Activated CD8-positive, alpha-beta T cell treated with anti-CD3 and anti-CD28 coated beads for 36 hours (primary cell): ENCODE measurements at regions not wholly inside any gene's neighbourhood (a gene's known extent, or its start where the extent isn't known, plus 50 kb on each side); places are given as distances from the start of the nearest gene placed in this dataset.

Source experiments
- ATAC-seq: fragments of 200-7000 bp; cut with Tn5 transposase; one replicate; pipeline ENCODE4 v1.10.0; 2021; ENCODE audit warnings: mild to moderate bottlenecking, moderate library complexity
- CTCF ChIA-PET: fragments of 350-600 bp; sonication (Branson Sonifier 250); formaldehyde crosslinking; loops from one replicate; lab custom pipeline; 2021; ENCODE audit warnings: antibody characterized with exemption; lab: Charles Lee
- POLR2A ChIA-PET: fragments of 350-600 bp; sonication (Branson Sonifier 250); formaldehyde crosslinking; loops from one replicate; lab custom pipeline; 2021; ENCODE audit warnings: antibody characterized with exemption; lab: Charles Lee
- DNase-seq: peaks from one replicate; pipeline ENCODE4 v3.0.0-alpha.2; 2020
- H3K27ac Mint-ChIP-seq: one replicate; pipeline ENCODE4 v1.8.0; 2021; ENCODE audit warnings: mild to moderate bottlenecking, mixed read lengths
- H3K27me3 Mint-ChIP-seq: one replicate; pipeline ENCODE4 v1.8.0; 2021; ENCODE audit warnings: mixed read lengths
- H3K36me3 Mint-ChIP-seq: one replicate; pipeline ENCODE4 v1.8.0; 2021; ENCODE audit warnings: low read depth, mixed read lengths
- H3K4me1 Mint-ChIP-seq: one replicate; pipeline ENCODE4 v1.8.0; 2021; ENCODE audit warnings: low read depth, mixed read lengths
- H3K4me3 Mint-ChIP-seq: one replicate; pipeline ENCODE4 v1.8.0; 2021; ENCODE audit warnings: mild to moderate bottlenecking, moderate library complexity, mixed read lengths
- H3K9me3 Mint-ChIP-seq: one replicate; pipeline ENCODE4 v1.8.0; 2021; ENCODE audit warnings: mixed read lengths
- CTCF ChIP-seq: fragments of 200-600 bp; IDR thresholded peaks from one replicate; pipeline ENCODE4 v1.8.0; 2022; ENCODE audit warnings: antibody characterized with exemption, mild to moderate bottlenecking
- intact Hi-C: fragments of 100-400 bp; cut with micrococcal nuclease; formaldehyde crosslinking; loops from one replicate; pipeline ENCODE4 v1.10.0; 2022

- CTCF ChIA-PET, result no interaction called here
- no peaks in the 10 kb centered on the region for H3K27me3 Mint-ChIP-seq
- no peak overlapping the region for H3K27ac Mint-ChIP-seq
- H3K36me3 Mint-ChIP-seq, result no peaks in the 10 kb centered on the region
- TF ChIP-seq CTCF, result no peak
- no peak for ATAC-seq
- no peak overlapping the region for H3K4me3 Mint-ChIP-seq
- intact Hi-C loops, result no loop called here
- no peaks in the 10 kb centered on the region for H3K4me1 Mint-ChIP-seq
- POLR2A ChIA-PET, result no interaction called here
- peaks cover 8% of the 10 kb centered on the region for H3K9me3 Mint-ChIP-seq
- DNase-seq, result no peak
Measured at GRCh38 chr18:39371996-39372395, 1806.4 kb upstream of the CELF4 start.

- Mint-ChIP-seq H3K9me3 (peaks cover 7% of the 10 kb centered on the region), H3K4me1 (no peaks in the 10 kb centered on the region), H3K27ac (no peak overlapping the region), H3K4me3 (no peak overlapping the region), H3K27me3 (no peaks in the 10 kb centered on the region), H3K36me3 (no peaks in the 10 kb centered on the region)
- ChIA-PET POLR2A (no interaction called here), CTCF (no interaction called here)
- ATAC-seq, result no peak
- TF ChIP-seq CTCF, result no peak
- intact Hi-C loops, result no loop called here
- DNase-seq, result no peak
Measured at GRCh38 chr18:39366656-39367055, 1801.1 kb upstream of the CELF4 start.

DNA sequence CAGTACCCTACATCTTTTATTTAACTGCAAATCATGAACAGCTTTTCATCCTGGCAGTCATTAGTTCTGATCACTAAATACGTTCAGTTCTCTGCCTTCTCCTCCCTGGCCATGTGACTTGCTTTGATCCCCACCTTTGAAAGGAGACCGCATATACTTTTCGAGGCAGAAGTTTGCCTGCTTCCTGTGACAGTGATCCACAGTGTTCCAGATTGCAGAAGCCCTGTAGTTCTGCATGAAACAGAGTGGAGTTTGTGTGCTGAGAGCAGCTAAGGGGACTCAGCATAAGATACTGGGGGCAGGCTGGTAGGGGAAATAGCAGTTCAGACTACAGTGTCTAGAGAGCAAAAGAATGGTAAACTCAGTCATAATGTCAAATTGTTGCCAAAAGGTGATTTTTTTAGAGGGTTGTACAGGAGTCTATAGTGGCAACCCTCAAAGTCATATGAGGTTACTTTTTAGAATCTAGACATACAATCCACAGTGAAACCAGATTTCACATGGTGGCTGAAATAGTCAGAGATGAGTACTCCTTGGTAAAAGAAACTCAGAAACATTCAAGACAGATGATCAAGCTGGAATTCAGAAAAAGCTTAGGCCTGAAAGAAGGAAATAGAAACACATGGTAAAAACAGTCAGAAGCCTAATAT lies 1800.4 kb upstream of the CELF4 start:
- ATAC-seq (no peak), DNase-seq (no peak)
- intact Hi-C loops, result no loop called here
- TF ChIP-seq CTCF, result no peak
- Mint-ChIP-seq H3K9me3 (peaks cover 3% of the 10 kb centered on the region), H3K4me1 (no peaks in the 10 kb centered on the region), H3K4me3 (no peak overlapping the region), H3K27ac (no peak overlapping the region), H3K27me3 (no peaks in the 10 kb centered on the region), H3K36me3 (no peaks in the 10 kb centered on the region)
- ChIA-PET POLR2A (no interaction called here), CTCF (no interaction called here)

DNA sequence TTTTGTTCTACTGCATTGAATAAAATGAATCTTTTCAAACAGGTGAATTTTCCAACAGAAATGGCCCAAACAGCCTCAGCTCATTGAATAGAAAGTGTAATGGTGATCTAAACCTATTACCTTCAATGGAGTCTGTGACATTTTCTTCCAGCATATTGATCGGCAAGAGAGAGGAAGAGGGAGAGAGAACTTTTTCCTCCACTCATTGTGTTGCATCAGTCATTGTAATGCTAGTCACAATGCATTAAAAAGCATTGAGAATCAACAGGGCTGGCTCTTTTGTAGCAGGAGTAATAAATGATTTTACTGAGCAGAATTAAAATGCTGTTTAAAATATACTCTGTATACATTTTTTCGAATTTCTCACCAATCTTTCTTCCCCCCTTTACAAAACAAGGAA lies 1794.5 kb upstream of the CELF4 start:
- H3K4me3 Mint-ChIP-seq, result no peak overlapping the region
- ChIA-PET POLR2A (no interaction called here), CTCF (no interaction called here)
- DNase-seq, result no peak
- no peaks in the 10 kb centered on the region for H3K4me1 Mint-ChIP-seq
- ATAC-seq, result no peak
- TF ChIP-seq CTCF, result no peak
- H3K36me3 Mint-ChIP-seq, result no peaks in the 10 kb centered on the region
- H3K9me3 Mint-ChIP-seq, result no peaks in the 10 kb centered on the region
- no peak overlapping the region for H3K27ac Mint-ChIP-seq
- intact Hi-C loops, result no loop called here
- H3K27me3 Mint-ChIP-seq, result no peaks in the 10 kb centered on the region

DNA sequence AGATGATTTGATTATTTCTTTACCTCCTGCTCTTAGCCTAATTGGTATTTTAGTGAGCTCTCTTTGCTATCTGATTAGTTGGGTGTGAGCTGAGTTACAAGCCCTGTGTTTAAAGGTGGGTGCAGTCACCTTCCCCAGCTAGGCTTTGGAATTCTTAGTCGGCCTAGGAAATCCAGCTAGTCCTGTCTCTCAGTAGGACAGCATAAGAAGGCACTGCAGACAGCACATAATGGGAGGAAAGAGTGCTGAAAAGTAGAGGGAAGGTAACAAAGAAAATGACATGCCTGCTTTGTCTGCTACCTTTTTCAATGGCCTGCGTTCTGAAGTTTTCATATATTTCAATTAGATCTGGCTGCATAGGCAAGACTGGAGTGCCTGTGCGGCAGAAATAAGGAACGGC lies 1794.0 kb upstream of the CELF4 start:
- no peak for TF ChIP-seq CTCF
- no peaks in the 10 kb centered on the region for H3K27me3 Mint-ChIP-seq
- H3K4me1 Mint-ChIP-seq, result no peaks in the 10 kb centered on the region
- ATAC-seq, result no peak
- CTCF ChIA-PET, result no interaction called here
- DNase-seq, result no peak
- no peak overlapping the region for H3K27ac Mint-ChIP-seq
- no peaks in the 10 kb centered on the region for H3K9me3 Mint-ChIP-seq
- POLR2A ChIA-PET, result no interaction called here
- no peak overlapping the region for H3K4me3 Mint-ChIP-seq
- intact Hi-C loops, result no loop called here
- H3K36me3 Mint-ChIP-seq, result no peaks in the 10 kb centered on the region
